Astrocyte of the spinal cord (primary cell): ENCODE measurements at regions not wholly inside any gene's neighbourhood (a gene's known extent, or its start where the extent isn't known, plus 50 kb on each side); places are given as distances from the start of the nearest gene placed in this dataset.

Experiments
- DNase-seq: peaks from one replicate; pipeline ENCODE4 v3.0.0; 2011; ENCODE audit warnings: low read depth, low spot score
- H3K4me3 ChIP-seq: 2 replicates; pipeline ENCODE4 v1.5.1; 2011; ENCODE audit warnings: low read depth, mild to moderate bottlenecking, low read length, moderate library complexity
- CTCF ChIP-seq: IDR thresholded peaks from 2 replicates; pipeline ENCODE4 v1.5.1; 2012; ENCODE audit warnings: low read depth, mild to moderate bottlenecking, low read length, inconsistent platforms
- in situ Hi-C: cut with HindIII; loops from 2 replicates; pipeline ENCODE4 v1.10.0; 2017; ENCODE audit warnings: low sequenced_read_pairs

- DNase-seq = no peak
- no peak for TF ChIP-seq CTCF
- H3K4me3 ChIP-seq = no peak overlapping the region
- in situ Hi-C loops = no loop called here
Measured at GRCh38 chr3:42022355-42022754, 60.5 kb upstream of the ULK4 start.

GRCh38 chr3:42020684-42021307, 58.9 kb upstream of the ULK4 start:
- in situ Hi-C loops = no loop called here
- peak; percentile 80 for DNase-seq
- no peak overlapping the region for H3K4me3 ChIP-seq
- no peak for TF ChIP-seq CTCF

- TF ChIP-seq CTCF = no peak
- in situ Hi-C loops = no loop called here
- DNase-seq = no peak
- no peak overlapping the region for H3K4me3 ChIP-seq
Measured at GRCh38 chr3:42019953-42020260, 58.0 kb upstream of the ULK4 start.

- TF ChIP-seq CTCF = no peak
- H3K4me3 ChIP-seq = no peak overlapping the region
- in situ Hi-C loops = no loop called here
- DNase-seq = no peak
Measured at GRCh38 chr3:42019144-42019952, 57.4 kb upstream of the ULK4 start.

GRCh38 chr3:42014921-42015533, 53.1 kb upstream of the ULK4 start:
- H3K4me3 ChIP-seq = peak overlapping the region; percentile 62
- in situ Hi-C loops = no loop called here
- TF ChIP-seq CTCF = no peak
- peak; percentile 5 for DNase-seq

- peak overlapping the region; percentile 62 for H3K4me3 ChIP-seq
- DNase-seq = peak; percentile 39
- TF ChIP-seq CTCF = no peak
- in situ Hi-C loops = no loop called here
Measured at GRCh38 chr3:42014458-42014920, 52.6 kb upstream of the ULK4 start.
